ENCODE measurements at regions not wholly inside any gene's neighbourhood (a gene's known extent, or its start where the extent isn't known, plus 50 kb on each side); places are given as distances from the start of the nearest gene placed in this dataset.
"Not testable (repeated sequence)": the region's sequence is repeated elsewhere in the genome, so short reads cannot be mapped to it uniquely, and the experiment has no call there.

- H3K4me2 ChIP-seq (ENCODE audit: insufficient read depth, insufficient read length, low read length) = no peak overlapping the region
These were observed 140.6 kb upstream of the LIFR start for GRCh38 chr5:38697013-38697412.

GRCh38 chr5:38705529-38705928, 140.3 kb upstream of the OSMR start:
- not testable (repeated sequence) for H3K23ac ChIP-seq (ENCODE audit: insufficient read length, low read depth, low read length); H4K5ac ChIP-seq (ENCODE audit: insufficient read length, low read depth, low read length); H3K18ac ChIP-seq (ENCODE audit: insufficient read length, low read depth, low read length); H2BK12ac ChIP-seq (ENCODE audit: insufficient read length, low read depth, low read length); H3K23me2 ChIP-seq (ENCODE audit: insufficient read length, low read depth, low read length, poor library complexity, severe bottlenecking); H2BK15ac ChIP-seq (ENCODE audit: low read depth, low read length); H3K14ac ChIP-seq (ENCODE audit: insufficient read depth, low read length); H3K36me3 Mint-ChIP-seq (ENCODE audit: insufficient read depth in 1 of 3, low read depth in 3 of 3); H3K79me2 ChIP-seq (ENCODE audit: insufficient read depth, low read length); H2BK5ac ChIP-seq (ENCODE audit: insufficient read length, low read length); H2BK120ac ChIP-seq (ENCODE audit: low read depth, low read length, poor library complexity, severe bottlenecking); H3K4ac ChIP-seq (ENCODE audit: low read depth, low read length); H4K91ac ChIP-seq (ENCODE audit: insufficient read length, low read depth, low read length); H3K4me1 ChIP-seq (ENCODE audit: insufficient read depth, low read length); H3K4me3 Mint-ChIP-seq; H3K27ac Mint-ChIP-seq; H3K79me1 ChIP-seq (ENCODE audit: insufficient read depth, low read depth, low read length, poor library complexity, severe bottlenecking); H3K56ac ChIP-seq (ENCODE audit: insufficient read length, low read depth, low read length); H3T11ph ChIP-seq (ENCODE audit: low read length); H3K9me3 ChIP-seq (ENCODE audit: control insufficient read depth, low read depth, low read length); H3K27me3 ChIP-seq (ENCODE audit: insufficient read depth, low read length); H2AK5ac ChIP-seq (ENCODE audit: insufficient read length, low read length); H3K9ac ChIP-seq (ENCODE audit: extremely low read depth, insufficient read length, low read length); DNase-seq; H4K8ac ChIP-seq (replicated peaks; ENCODE audit: insufficient read length, low read depth, low read length); H3K27me3 Mint-ChIP-seq (ENCODE audit: low read depth); H4K20me1 ChIP-seq (ENCODE audit: control insufficient read depth, insufficient read depth, insufficient read length); H2AFZ ChIP-seq (ENCODE audit: low read length); H3K4me1 Mint-ChIP-seq; H3K4me2 ChIP-seq (ENCODE audit: insufficient read depth, insufficient read length, low read length); H3K9me3 Mint-ChIP-seq; H2BK20ac ChIP-seq (ENCODE audit: low read depth, low read length, poor library complexity, severe bottlenecking); H3K27ac ChIP-seq (ENCODE audit: insufficient read length, low read depth, low read length)
- no CpG with 5 or more reads among the region's 4 CpGs for WGBS (ENCODE audit: extremely low coverage, insufficient read length, low lambda C conversion rate)

More at GRCh38 chr5:38697013-38697412, 140.6 kb upstream of the LIFR start:
- no peak overlapping the region for H3K27ac ChIP-seq (ENCODE audit: insufficient read length, low read depth, low read length)
- H3K56ac ChIP-seq (ENCODE audit: insufficient read length, low read depth, low read length) = no peak overlapping the region
- peaks cover 2 to 8% of the 10 kb centered on the region in 2 experiments; a peak in 3 of 5 replicates for H3K9me3 Mint-ChIP-seq
- no peak for DNase-seq
- H2AK5ac ChIP-seq (ENCODE audit: insufficient read length, low read length) = no peak overlapping the region
- no peaks in the 10 kb centered on the region; the same call in 1 of the 2 replicates for H3K4me1 ChIP-seq (ENCODE audit: insufficient read depth, low read length)
- no peak overlapping the region for H3K23ac ChIP-seq (ENCODE audit: insufficient read length, low read depth, low read length)
- H3K79me1 ChIP-seq (ENCODE audit: insufficient read depth, low read depth, low read length, poor library complexity, severe bottlenecking) = no peaks in the 10 kb centered on the region
- no peak overlapping the region for H3K27ac Mint-ChIP-seq
- H2BK20ac ChIP-seq (ENCODE audit: low read depth, low read length, poor library complexity, severe bottlenecking) = no peak overlapping the region
- H3K4me3 Mint-ChIP-seq = no peak overlapping the region
- no peak overlapping the region for H3K14ac ChIP-seq (ENCODE audit: insufficient read depth, low read length)
- H4K91ac ChIP-seq (ENCODE audit: insufficient read length, low read depth, low read length) = no peak overlapping the region
- H4K8ac ChIP-seq (replicated peaks; ENCODE audit: insufficient read length, low read depth, low read length) = no peak overlapping the region
- H4K20me1 ChIP-seq (ENCODE audit: control insufficient read depth, insufficient read depth, insufficient read length) = no peaks in the 10 kb centered on the region
- H4K5ac ChIP-seq (ENCODE audit: insufficient read length, low read depth, low read length) = no peak overlapping the region
- H2BK5ac ChIP-seq (ENCODE audit: insufficient read length, low read length) = no peak overlapping the region
- H3K36me3 Mint-ChIP-seq (ENCODE audit: insufficient read depth in 1 of 3, low read depth in 3 of 3) = peaks cover 0 to 11% (median 0%) of the 10 kb centered on the region in 3 experiments; a peak in 2 of 7 replicates
- H3K23me2 ChIP-seq (ENCODE audit: insufficient read length, low read depth, low read length, poor library complexity, severe bottlenecking) = no peaks in the 10 kb centered on the region
- H2BK12ac ChIP-seq (ENCODE audit: insufficient read length, low read depth, low read length) = no peak overlapping the region
- TF ChIP-seq CTCF (conservative IDR thresholded peaks at IDR 0.05) = no peak
- no peak overlapping the region for H2AFZ ChIP-seq (ENCODE audit: low read length)
- H3K4me1 Mint-ChIP-seq = peaks cover 3 to 13% of the 10 kb centered on the region in 2 experiments; a peak in 3 of 4 replicates
- H3K9ac ChIP-seq (ENCODE audit: extremely low read depth, insufficient read length, low read length) = no peak overlapping the region
- no peak overlapping the region for H2BK15ac ChIP-seq (ENCODE audit: low read depth, low read length)
- no peaks in the 10 kb centered on the region for H3K27me3 ChIP-seq (ENCODE audit: insufficient read depth, low read length)
- H3K4ac ChIP-seq (ENCODE audit: low read depth, low read length) = no peak overlapping the region
- 0 out of 2 replicates have a peak, but pooled peaks cover 2% of the 10 kb centered on the region for H3K79me2 ChIP-seq (ENCODE audit: insufficient read depth, low read length)
- no peak overlapping the region for H3T11ph ChIP-seq (ENCODE audit: low read length)
- no peak overlapping the region for H3K18ac ChIP-seq (ENCODE audit: insufficient read length, low read depth, low read length)
- no peak overlapping the region for H2BK120ac ChIP-seq (ENCODE audit: low read depth, low read length, poor library complexity, severe bottlenecking)
- no peaks in the 10 kb centered on the region for H3K9me3 ChIP-seq (ENCODE audit: control insufficient read depth, low read depth, low read length)
- no peaks in the 10 kb centered on the region for H3K27me3 Mint-ChIP-seq (ENCODE audit: low read depth)

All from H9 (cell line).